ENCODE measurements at regions not wholly inside any gene's neighbourhood (a gene's known extent, or its start where the extent isn't known, plus 50 kb on each side); places are given as distances from the start of the nearest gene placed in this dataset.

DNA sequence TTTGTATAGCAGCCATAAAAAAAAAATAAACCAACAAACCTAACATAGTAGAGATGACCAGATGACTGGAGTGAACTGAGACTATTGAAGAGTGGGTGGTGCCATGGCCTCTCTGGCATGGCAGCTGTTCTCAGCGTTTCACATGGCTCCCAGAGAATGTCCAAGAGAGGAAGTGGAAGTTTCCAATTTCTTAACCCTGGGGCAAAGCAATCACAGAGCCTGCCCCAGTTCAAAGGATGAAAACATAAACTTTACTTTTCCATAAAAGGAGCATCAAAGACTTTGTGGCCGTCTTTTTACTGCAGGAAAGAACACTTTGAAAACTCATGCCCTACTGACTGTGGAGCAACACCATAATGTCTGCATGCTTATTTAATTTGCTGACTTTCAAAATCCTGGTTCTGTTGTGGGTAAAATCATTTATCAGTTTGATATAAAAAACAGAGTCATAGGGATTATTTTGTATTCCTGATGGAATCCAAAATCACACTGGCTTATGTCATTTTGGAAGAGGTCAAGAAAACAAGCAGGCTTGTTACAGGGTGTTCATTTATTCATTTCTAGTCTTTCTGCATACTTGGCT is 165.4 kb downstream of the SLC35B3 start:
- no peak overlapping the region for H3K9ac ChIP-seq (ENCODE audit: extremely low read depth, insufficient read length, low read length)
- H3K27ac ChIP-seq (ENCODE audit: insufficient read length, low read depth, low read length): no peak overlapping the region
- no peaks in the 10 kb centered on the region for H3K79me1 ChIP-seq (ENCODE audit: insufficient read depth, low read depth, low read length, poor library complexity, severe bottlenecking)
- H3K23me2 ChIP-seq (ENCODE audit: insufficient read length, low read depth, low read length, poor library complexity, severe bottlenecking): no peaks in the 10 kb centered on the region
- H3T11ph ChIP-seq (ENCODE audit: low read length): no peak overlapping the region
- H3K79me2 ChIP-seq (ENCODE audit: insufficient read depth, low read length): no peaks in the 10 kb centered on the region
- H2AFZ ChIP-seq (ENCODE audit: low read length): no peak overlapping the region
- H3K27me3 ChIP-seq (ENCODE audit: insufficient read depth, low read length): no peaks in the 10 kb centered on the region
- no CpG with 5 or more reads among the region's 2 CpGs for WGBS (ENCODE audit: extremely low coverage, insufficient read length, low lambda C conversion rate)
- TF ChIP-seq, protein P1, sequence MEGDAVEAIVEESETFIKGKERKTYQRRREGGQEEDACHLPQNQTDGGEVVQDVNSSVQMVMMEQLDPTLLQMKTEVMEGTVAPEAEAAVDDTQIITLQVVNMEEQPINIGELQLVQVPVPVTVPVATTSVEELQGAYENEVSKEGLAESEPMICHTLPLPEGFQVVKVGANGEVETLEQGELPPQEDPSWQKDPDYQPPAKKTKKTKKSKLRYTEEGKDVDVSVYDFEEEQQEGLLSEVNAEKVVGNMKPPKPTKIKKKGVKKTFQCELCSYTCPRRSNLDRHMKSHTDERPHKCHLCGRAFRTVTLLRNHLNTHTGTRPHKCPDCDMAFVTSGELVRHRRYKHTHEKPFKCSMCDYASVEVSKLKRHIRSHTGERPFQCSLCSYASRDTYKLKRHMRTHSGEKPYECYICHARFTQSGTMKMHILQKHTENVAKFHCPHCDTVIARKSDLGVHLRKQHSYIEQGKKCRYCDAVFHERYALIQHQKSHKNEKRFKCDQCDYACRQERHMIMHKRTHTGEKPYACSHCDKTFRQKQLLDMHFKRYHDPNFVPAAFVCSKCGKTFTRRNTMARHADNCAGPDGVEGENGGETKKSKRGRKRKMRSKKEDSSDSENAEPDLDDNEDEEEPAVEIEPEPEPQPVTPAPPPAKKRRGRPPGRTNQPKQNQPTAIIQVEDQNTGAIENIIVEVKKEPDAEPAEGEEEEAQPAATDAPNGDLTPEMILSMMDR (conservative IDR thresholded peaks at IDR 0.05): no peak
- H3K4me2 ChIP-seq (ENCODE audit: insufficient read depth, insufficient read length, low read length): no peak overlapping the region
- no peak for DNase-seq
- no peaks in the 10 kb centered on the region for H3K9me3 ChIP-seq (ENCODE audit: control insufficient read depth, low read depth, low read length)
- H2AK5ac ChIP-seq (ENCODE audit: insufficient read length, low read length): no peak overlapping the region
- H3K9me3 Mint-ChIP-seq: peaks cover 4 to 7% of the 10 kb centered on the region in 2 experiments; a peak in 4 of 5 replicates
- peaks cover 17 to 26% of the 10 kb centered on the region in 2 experiments for H3K4me1 Mint-ChIP-seq
- H3K23ac ChIP-seq (ENCODE audit: insufficient read length, low read depth, low read length): no peak overlapping the region
- H3K4ac ChIP-seq (ENCODE audit: low read depth, low read length): no peak overlapping the region
- H2BK5ac ChIP-seq (ENCODE audit: insufficient read length, low read length): no peak overlapping the region
- H2BK120ac ChIP-seq (ENCODE audit: low read depth, low read length, poor library complexity, severe bottlenecking): no peak overlapping the region
- no peak overlapping the region for H2BK15ac ChIP-seq (ENCODE audit: low read depth, low read length)
- H3K14ac ChIP-seq (ENCODE audit: insufficient read depth, low read length): no peak overlapping the region
- 0 out of 2 replicates have a peak, but pooled peaks cover 2% of the 10 kb centered on the region for H3K4me1 ChIP-seq (ENCODE audit: insufficient read depth, low read length)
- no peak overlapping the region for H2BK12ac ChIP-seq (ENCODE audit: insufficient read length, low read depth, low read length)
- no peak overlapping the region for H3K18ac ChIP-seq (ENCODE audit: insufficient read length, low read depth, low read length)
- no peak overlapping the region for H4K5ac ChIP-seq (ENCODE audit: insufficient read length, low read depth, low read length)
- H3K27me3 Mint-ChIP-seq (ENCODE audit: low read depth): peaks cover 5% of the 10 kb centered on the region; the same call in 1 of the 2 replicates
- no peak overlapping the region for H2BK20ac ChIP-seq (ENCODE audit: low read depth, low read length, poor library complexity, severe bottlenecking)
- H3K36me3 Mint-ChIP-seq (ENCODE audit: insufficient read depth in 1 of 3, low read depth in 3 of 3): peaks cover 0 to 2% (median 0%) of the 10 kb centered on the region in 3 experiments; a peak in 3 of 7 replicates
- H3K56ac ChIP-seq (ENCODE audit: insufficient read length, low read depth, low read length): no peak overlapping the region
- no peak overlapping the region for H4K8ac ChIP-seq (replicated peaks; ENCODE audit: insufficient read length, low read depth, low read length)
- no peak overlapping the region for H4K91ac ChIP-seq (ENCODE audit: insufficient read length, low read depth, low read length)
- no peaks in the 10 kb centered on the region for H4K20me1 ChIP-seq (ENCODE audit: control insufficient read depth, insufficient read depth, insufficient read length)
- H3K4me3 Mint-ChIP-seq: no peak overlapping the region
- no peak overlapping the region for H3K27ac Mint-ChIP-seq

All from H9 (cell line).